ENCODE measurements at regions not wholly inside any gene's neighbourhood (a gene's known extent, or its start where the extent isn't known, plus 50 kb on each side); places are given as distances from the start of the nearest gene placed in this dataset.

DNA sequence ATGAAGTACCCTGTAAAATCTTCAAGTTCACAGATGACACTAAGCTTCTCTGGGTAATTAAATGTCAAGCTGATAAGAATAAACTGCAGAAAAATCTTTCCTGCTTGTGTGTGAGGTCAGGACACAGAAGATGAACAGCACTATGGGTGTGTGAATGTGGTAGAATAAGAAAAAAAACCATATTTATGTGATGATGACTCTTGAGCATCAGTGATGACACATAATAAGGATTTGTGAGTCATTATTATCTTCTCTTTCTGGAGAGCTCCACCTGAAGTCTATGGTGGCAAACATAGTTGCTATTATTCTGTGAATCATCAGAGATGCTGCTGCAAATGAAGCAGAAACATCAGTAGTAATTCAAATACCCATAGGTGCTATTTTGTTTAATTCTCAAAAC, 422.4 kb downstream of the DIPK2A start:
- DNase-seq: no peak

DNA sequence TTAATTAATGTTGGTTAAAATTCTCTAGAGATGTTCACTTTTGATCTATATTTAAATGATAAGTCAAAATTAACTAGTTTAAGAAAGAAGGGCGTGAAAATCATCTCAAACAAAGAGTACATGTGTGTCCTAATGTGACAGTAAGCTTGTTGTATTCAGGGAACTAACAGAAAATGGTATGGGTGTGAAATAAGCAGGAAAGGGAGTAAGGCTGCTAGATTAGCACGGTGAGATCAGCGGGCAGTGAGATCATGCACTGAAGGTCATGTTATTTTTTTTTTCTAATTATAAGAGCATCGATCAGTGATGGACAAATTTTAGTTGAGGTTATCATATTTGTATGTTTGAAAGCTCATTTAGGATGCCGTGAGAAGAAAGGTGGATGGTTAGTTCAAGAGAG, 430.8 kb downstream of the DIPK2A start:
- no peak for DNase-seq

DNA sequence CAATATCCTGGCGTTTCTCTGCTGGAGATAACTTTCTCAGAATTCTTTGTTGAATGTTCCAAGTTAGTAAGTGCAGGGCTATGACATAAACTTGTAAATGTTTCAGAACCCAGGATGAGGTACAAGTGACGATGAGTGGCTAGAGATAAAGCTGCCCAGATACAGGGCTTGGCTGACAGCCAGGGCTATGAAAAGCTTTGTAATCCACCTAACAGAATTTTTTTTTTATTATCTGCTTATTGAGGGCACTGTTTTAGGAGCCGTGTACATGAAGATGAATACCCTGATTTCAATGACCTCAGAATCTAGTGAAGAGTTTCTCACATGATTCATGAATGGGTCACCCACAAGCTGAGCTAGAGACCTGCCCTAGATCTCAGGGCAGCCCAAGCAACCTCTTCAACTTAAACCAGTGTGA, 431.4 kb downstream of the DIPK2A start:
- no peak for DNase-seq

DNA sequence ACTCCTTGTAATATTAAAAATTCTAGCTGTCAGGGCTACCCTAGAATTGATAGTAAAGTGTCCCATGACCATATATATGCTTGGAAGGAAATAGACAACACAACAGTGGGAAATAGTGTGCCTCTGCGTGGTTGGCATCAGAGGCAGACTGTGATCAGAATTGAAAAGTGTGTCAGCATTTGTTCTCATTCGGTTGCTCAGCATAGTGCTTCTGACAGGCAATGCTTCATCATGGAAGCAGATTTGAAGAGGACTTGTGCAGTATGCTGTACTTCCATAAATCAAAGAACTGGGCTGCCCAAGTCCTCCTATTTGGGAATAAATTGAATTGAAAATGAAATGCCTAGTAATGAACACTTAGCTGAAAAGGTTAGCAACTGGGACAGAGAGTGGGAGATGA, 435.7 kb downstream of the DIPK2A start:
- DNase-seq: no peak

DNA sequence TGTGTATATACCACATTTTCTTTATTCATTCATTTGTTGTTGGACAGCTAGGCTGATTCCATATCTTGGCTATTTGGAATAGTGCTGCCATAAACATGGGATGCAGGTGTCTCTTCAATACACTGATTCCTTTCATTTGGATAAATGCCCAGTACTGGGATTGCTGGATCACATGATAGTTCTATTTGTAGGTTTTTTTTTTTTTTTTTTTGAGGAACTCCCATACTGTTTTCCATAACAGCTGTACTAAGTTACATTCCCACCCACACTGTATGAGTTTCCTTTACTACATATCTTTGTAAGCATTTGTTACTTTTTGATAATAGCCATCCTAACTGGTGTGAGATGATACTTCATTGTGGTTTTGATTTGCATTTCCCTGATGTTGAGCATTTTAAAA, 437.7 kb downstream of the DIPK2A start:
- DNase-seq: no peak

DNA sequence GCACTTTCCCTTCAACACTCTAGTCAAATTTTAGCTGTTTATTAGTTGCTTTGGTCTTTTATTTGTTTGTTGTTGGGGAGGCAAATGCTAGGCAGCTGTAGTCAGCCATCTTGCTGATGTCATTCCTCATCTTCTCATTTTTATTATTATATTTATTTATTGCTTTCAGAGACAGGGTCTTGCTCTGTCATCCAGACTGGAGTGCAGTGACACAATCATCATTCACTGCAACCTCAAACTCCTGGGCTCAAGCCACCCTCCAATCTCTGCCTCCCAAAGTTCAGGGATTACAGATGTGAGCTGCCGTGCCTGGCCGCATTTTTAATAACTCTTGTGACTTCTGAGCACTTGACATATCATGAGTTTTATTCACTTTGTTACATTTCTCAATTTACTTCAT, 441.4 kb downstream of the DIPK2A start:
- no peak for DNase-seq

DNA sequence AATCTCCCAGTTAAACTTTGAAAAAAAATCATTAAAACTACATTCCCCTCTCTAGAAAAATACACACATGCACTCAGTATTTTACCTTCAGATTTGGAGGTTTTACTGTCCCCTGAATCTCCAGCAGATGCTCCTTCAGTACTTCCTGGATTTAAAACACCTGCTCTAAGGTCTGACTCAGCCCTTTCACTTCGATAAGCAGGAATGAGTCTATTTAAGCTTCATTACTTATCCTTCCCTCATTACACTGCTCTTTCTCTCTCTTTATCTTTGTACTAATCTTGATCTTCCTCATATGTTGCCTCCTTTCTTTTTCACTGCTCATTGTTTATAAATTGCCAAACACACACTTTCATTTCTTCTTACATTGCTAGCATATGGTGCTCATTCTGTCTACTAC, 443.9 kb downstream of the DIPK2A start:
- no peak for DNase-seq

DNA sequence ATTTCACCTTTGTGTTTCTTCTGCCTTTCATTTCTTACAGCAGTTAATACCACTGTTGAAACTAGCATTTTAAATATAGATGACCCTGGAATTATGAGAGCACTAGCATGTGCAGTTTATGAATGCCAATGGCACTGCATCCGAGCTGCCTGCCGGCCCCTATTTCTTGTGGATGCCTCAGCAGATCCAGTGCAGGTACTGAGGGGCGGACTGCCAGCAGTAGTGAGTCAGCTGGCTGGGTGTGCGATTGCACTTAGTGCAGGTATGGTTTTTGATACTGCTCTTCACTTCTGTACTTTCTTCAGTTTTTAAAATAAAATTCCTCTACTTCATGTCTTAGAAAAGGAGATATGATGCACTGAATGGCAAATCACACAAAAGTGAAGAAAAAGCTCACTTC, 453.0 kb downstream of the DIPK2A start:
- no peak for DNase-seq

DNA sequence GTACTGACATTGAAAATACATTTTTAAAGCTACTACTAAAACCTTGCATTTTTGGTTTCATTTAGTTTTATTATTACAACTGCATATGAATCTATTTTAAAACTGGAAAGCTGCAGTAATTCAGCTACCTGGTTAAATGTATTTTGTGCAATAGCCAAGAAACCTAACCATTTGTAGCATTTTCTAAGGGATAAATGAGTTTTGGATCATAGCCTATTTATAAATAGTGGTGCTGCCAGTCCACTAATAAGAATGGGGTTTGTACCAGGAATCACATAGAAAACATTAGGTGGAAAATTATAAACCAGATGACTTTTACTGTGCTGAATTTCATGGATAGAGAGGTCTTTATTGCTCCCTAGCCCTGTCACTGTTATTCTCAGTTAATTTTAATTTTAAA, 454.7 kb downstream of the DIPK2A start:
- DNase-seq: no peak

DNA sequence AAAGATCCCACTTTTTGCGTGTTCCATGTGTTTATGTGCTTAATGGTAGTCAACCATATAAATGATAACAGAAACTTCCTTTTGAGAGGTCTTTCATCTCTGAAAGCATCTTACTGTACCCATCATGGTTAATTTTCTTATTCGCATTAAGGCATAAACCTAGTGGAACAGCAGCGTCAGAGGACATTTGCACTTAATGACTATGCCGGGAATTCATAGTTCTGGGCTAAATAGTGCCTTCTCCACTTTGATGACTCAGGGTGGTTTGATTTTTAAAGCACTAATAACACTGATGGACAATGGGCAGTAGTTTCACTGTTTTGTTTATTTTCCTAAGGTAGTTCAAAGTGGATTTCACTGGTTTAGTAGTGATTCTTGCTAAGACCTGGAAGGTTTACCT, 455.3 kb downstream of the DIPK2A start:
- DNase-seq: no peak

DNA sequence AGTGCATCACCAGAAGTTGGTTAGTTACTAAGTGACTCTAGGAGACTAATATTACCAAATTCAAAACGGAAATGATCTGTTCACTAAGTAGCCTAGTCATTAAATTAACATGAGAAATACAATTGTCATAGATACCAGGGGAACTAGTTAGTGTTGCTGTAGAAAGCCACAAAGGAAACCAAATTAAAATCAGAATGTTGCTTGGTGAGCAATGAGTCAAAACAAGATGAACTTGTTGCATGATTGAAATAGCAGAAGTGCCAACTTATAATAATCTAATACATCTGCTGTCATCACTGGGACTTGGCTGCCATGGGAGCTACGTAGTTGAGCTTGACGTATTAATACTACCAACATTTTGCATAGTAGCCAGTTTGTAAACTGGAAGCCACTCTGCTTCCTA, 458.1 kb downstream of the DIPK2A start:
- no peak for DNase-seq

DNA sequence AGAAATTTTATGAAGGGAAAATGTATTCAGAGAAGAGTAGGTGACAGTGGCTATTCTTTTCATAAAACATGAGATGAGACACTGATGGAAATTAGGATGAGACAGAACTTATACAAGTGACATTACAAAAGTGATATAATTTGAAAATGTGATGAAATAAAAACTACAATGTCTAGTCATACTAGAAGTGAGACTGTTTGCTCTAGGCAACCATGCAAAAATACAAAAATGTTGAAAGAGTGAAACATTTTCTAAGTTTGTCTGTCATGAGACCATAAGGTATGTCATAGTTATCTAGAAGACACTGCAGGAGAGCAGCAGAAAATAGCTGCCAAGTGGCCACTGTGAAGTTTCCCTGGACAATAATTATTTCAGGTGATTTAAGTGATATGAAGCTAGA, 459.5 kb downstream of the DIPK2A start:
- DNase-seq: no peak

DNA sequence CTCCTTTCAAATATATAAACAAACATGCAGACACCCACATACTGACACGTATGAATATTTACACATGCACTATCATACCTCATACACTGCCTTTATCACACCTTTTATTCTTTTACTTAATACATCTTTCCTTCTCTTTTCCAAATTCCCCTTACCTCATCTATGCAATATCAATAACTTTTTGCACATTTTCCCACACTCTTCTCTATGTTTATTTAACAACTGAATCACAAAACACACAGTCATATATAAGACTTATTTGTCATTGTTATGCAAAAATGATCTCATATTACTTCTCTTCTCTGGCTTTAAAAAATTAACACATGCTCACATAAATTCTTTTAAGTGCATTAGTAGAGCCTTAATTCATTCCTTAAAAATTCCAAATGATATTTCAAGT, 461.4 kb downstream of the DIPK2A start:
- no peak for DNase-seq

DNA sequence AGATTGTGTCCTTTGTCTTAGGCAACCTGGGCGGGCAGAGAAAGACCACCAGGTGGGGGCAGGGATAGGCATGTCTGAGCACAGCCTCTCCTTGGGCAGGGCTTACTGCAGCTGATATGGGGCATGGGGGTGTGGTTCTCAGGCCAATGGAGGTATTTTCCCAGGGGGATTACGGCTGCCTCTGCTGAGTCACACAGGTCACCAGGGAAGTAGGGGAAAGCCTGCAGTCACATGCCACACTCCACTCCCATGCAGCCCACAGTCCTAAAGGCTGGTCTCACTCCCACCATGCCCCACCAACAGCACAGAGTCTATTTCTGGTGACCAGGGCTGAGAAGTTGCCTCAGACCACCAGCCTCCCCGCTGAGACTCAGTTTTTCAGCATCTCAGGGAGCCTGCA, 466.4 kb downstream of the DIPK2A start:
- DNase-seq: no peak

DNA sequence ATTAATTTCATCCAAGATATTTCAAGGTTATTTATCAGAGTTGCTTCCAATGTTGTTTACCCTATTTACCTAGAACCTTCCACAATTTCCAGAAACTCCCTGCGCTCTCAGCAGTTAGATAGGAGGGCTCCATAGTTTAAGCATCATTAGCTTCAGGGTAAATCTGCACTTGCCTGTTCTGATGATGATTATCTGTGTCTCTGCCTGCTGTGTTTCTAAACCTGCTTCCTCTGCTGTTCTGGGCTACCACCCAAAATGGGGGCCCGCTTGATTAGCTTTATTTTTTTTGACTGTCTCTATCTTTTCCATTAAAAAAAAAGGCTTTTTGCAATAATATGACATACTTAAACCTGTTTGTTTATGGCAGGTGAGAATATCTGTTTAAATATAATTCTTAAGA, 472.4 kb downstream of the DIPK2A start:
- DNase-seq: no peak

DNA sequence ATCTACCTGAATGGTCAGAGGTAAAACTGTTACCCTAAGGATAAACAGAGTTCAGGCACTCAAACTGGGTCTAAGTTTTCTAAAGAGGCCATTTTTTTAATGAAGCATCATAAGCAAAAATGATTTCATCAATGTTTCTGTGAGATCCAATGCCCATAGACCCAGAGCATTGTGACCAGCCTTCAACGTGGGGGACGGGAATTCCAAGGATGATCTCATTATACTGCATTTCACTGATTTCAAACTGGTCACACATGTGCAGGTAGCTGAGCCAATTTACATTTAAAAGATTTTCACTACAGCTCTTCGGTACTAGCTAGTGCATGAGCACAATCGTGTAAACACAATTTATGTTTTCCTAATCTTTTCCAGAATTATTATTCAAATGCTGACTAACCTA, 472.9 kb downstream of the DIPK2A start:
- DNase-seq: no peak

DNA sequence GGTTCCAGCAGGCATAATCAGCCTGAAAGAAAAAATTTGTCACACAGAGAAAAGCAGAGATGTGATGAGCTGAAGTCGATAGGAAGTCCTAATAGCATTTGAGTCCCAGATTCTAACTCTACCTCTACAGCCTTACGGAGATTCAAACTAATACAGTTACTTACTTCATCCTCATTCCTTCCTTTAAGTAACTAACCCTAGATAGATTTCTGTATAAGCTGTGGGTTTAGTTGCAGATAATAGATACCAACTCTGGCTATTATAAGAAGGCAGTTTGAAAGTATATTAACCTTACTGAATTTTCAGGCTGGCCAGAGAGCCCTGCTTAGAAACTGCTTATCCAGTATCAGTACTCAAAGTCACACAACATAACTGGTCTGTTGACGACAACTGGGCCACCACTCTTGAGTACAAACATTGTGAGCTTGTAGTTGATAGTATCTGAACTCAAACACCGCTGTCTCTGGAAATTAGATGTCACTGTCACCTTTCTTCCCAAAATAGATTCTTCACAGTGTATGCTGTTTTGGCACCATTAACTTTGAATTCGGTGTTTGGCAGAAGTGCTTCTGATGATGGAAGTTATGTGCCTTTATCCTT, 484.3 kb downstream of the DIPK2A start:
- DNase-seq: no peak

DNA sequence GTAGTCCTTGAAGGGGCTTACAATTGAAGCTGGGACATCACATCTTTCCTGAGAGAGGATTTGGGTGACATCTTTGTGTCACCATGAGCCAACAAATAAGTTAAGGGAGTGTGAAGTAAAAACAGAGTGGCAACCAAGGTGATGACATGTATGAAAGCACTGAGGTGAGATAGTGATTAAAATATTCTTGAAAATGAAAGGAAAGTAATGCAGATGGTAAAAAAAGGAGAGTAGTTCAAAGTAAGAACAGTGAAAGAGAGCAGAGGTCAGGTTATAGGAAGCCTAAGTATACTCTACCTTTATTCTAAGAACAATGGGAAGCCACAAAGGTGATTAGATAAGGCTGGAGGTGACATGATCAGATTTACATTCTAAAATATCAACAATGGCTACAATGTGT, 486.1 kb downstream of the DIPK2A start:
- no peak for DNase-seq

DNA sequence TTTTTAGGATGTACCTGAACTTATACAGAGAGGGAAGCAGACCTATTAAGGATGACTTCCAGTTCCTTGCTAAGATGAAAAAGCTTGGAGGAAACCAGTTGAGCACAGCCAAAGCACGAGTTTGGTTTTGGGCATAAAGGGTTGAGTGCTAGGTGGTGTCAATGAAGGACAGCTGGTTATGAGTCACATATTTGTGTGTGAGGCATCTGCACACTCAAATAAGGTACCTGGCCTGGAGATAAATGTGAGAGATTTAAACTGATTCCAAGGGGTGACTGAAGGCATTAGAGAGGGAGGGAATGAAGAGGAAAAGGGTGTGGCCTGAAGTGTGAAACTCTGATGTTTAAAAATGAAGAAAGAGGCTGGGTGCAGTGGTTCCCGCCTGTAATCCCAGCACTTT, 486.7 kb downstream of the DIPK2A start:
- DNase-seq: no peak

DNA sequence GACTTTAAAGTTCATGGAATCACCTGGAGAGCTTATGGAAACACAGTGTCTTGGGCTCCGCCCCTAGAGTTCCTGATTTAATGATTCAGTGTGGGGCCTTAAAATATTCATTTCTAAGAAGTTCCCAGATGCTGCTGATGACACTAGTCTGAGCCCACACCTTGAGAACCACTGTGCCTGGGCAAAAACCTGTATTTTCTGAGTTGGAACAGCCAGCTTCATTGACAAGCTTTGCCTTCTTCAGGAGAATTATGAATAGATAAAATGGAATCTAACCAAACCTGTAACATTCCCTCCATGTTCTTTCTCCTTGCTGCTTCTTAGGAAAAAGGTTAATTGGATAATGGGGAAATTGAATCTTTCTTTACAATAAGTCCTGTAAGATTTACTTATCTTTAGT, 490.7 kb downstream of the DIPK2A start:
- no peak for DNase-seq

DNA sequence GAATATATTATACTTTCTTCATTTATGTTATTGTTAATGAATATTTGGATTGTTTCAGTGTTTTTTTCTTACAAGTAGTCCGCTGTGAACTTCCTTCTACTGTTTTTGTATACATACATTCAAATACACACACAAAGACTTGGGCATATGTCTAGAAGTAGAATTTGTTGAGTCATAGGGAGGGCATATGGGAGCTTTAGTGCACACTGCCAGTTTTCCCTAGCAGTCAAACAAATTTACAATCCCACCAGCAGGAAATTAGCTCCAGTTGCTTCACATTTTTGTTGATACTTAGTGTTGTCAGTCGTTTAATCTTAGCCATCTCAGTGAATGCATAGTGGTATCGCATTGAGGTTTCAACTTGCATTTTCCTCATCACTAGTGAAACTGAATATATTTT, 492.3 kb downstream of the DIPK2A start:
- no peak for DNase-seq

DNA sequence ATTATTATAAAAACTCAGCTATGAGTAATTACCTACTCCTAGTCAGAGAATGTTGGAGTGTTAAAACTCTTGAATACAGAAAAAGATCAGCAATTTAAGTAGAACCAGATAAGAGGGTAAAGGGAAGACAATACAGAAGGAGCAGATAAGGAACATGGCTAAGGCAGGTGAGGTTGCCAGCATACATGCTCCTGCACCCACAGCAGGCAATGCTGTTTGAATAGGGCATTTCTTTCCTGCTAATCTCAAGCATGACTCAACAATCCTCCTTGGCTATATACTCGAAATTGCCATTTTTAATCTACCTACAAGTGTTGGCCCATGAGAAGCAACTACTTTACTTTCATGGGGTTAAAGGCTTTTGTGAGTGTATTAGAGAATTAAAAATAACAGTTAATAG, 494.5 kb downstream of the DIPK2A start:
- DNase-seq: no peak

DNA sequence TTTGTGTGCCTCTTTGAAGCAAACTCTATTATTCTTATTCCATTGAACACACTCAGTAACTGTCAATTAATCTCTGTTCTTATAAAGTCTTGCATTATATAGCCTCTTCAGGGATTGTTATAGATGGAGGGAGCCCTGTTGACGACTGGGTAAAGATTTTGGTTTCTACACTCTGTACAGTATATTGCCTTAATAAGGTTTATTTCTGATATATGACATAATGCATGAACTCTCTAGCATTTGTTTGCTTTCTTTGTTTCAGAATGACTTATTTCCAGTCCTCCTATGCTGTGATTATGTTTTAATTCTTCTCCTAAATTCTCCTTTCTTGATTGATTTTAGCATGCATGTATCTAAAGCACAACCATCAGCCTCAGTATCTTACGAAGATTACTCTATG, 494.9 kb downstream of the DIPK2A start:
- DNase-seq: no peak

DNA sequence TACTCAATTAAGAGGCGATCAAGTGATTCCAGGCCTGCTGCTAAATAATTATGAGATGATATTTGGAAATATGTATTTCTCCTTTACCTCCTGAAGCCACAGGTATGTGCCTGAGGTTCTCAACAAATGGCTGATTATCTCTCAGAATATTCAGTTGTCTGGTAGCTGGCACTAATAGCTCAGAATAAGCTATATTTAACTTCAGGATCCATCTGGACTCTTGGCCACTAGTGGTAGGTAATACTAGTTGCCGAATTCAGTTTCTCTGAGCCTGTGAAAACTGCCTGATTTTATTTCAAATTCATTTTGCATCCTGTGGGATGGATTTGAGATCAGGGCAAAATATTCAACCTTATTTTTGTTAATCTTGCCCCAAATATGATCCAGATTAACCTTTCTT, 499.0 kb downstream of the DIPK2A start:
- DNase-seq: no peak

DNA sequence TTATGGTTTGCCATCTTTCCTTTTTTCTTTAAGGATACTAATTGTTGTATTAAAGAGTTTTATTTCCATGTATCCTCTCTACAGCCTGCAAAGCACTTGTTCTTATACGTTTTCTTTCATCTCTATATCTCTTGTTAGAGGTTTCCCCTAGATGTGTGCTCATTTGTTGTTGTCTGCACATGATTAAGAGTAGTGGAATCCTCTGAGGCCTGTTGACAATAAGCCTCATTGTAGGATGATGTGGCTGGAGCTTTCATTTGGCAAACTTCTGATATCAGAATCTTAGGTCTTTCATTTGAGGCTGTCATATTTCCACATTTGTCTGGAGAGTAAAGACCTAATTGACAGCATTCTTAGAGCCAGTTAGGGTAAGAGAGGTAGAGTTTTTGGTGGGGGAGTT, 506.0 kb downstream of the DIPK2A start:
- no peak for DNase-seq

DNA sequence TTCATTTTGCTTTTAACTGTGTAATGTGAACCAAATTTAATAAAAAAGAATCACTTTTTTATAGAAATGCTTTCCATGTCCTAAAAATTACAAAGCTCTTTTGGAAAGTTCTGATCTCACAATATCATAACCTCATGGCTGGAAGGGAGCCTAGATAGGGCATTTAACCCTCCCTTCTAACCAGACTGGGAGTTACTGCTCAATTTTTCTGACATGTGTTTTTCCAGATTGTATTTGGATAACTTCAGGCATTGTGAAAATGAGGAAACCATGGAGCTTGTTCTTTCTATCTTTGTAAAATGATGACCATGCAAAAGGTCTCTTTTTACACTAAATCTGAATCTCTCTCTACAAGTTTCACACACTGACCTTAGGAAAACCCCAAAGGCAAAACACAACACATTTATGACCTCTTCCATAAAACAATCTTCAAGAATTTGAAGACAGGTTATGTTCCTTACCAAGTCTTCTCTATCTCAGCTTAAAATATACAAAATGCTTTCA, 508.8 kb downstream of the DIPK2A start:
- DNase-seq: no peak
